CD1c-positive myeloid dendritic cell (primary cell): ENCODE measurements at regions not wholly inside any gene's neighbourhood (a gene's known extent, or its start where the extent isn't known, plus 50 kb on each side); places are given as distances from the start of the nearest gene placed in this dataset.

ENCODE experiments used
- DNase-seq: peaks from one replicate; pipeline ENCODE4 v3.0.0-alpha.2; 2016; ENCODE audit errors: extremely low spot score

- DNase-seq, result no peak
Measured at GRCh38 chr5:73339051-73339575, 109.5 kb downstream of the FOXD1 start.

GRCh38 chr5:73338256-73339050 is 110.1 kb downstream of the FOXD1 start:
- DNase-seq, result no peak

- no peak for DNase-seq
Measured at GRCh38 chr5:73337586-73338255, 110.9 kb downstream of the FOXD1 start.

DNA sequence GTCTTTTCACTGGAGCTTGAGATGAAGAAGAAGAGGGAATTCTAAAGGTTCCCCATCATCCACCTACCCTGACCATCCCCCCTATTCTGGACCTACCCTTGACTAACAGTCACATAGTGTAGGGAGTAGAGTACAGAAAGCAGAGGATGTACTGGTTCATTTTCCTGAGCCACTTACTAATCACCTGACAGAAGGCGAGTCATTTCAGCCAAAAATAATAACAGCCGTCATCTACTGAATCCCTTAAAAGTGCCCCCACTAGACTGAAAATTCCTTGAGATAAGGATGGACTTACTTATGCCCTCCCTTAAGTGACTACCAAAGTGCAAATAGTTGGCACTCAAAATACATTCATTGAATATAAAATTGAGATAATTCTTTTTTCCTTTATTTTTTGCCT is 112.2 kb downstream of the FOXD1 start:
- DNase-seq, result no peak

- no peak for DNase-seq
Measured at GRCh38 chr5:73333944-73334703, 114.5 kb downstream of the FOXD1 start.

DNA sequence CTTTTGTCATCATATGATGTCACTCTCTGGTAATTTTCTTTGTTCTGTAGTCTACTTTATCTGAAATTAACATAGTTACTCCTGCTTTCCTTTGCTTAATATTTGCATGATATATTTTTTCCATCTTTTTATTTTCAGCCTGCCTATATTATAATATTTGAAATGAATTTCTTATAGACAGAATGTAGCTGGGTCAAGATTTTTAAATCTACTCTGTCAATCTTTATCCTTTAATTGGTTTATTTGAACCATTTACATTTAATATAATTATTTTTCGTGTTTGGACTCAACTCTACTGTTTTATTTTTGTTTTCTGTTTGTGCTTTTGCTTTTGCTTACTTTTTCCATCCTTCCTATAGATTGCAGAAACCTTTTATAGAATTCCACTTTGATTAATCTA is 118.0 kb downstream of the FOXD1 start:
- DNase-seq, result no peak

- DNase-seq, result peak; percentile 2
Measured at GRCh38 chr5:73328640-73329039, 119.9 kb downstream of the FOXD1 start.

GRCh38 chr5:73327908-73328455 is 120.6 kb downstream of the FOXD1 start:
- DNase-seq, result no peak

- DNase-seq, result no peak
Measured at GRCh38 chr5:73325546-73325945, 123.0 kb downstream of the FOXD1 start.

DNA sequence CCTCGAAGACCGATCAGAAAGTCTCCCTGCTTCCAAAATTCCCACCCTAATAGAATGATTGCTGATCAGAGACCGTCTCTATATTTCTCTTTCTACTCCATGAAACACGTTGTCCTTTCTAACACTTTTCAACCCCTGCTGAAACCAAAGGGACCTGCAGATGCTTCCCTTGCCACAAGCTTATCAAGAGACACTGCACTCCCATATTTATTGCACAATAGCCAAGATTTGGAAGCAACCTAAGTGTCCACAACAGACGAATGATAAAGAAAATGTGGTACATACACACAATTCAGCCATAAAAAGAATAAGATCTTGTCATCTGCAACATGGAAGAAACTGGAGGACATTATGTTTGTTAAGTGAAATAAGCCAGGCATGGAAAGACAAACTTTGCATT is 125.1 kb downstream of the FOXD1 start:
- DNase-seq, result no peak

- no peak for DNase-seq
Measured at GRCh38 chr5:73322437-73323076, 126.0 kb downstream of the FOXD1 start.

- DNase-seq, result no peak
Measured at GRCh38 chr5:73321757-73322436, 126.7 kb downstream of the FOXD1 start.

- DNase-seq, result no peak
Measured at GRCh38 chr5:73319036-73319435, 129.5 kb downstream of the FOXD1 start.

- no peak for DNase-seq
Measured at GRCh38 chr5:73318308-73318719, 130.3 kb downstream of the FOXD1 start.

DNA sequence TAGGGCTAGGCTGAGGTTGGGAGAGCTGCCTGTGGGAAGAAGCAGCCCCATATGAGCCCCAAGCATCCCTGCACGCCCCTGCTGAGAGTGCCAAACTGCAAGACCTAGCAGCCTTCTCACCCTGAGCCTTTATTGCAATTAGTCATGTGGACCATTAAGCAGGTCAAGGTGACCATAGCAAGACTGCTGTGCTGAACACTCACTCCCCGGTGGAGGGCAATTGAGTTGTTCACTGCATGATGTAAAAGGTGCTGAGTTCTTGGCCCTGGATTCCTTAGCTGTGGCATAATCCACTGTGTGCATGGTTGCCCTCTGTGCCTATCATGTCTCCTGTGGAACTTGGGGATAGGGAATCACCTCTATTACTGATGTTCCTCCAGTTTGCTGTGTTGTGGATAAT is 131.1 kb downstream of the FOXD1 start:
- DNase-seq, result no peak

- DNase-seq, result no peak
Measured at GRCh38 chr5:73314395-73315257, 134.0 kb downstream of the FOXD1 start.

DNA sequence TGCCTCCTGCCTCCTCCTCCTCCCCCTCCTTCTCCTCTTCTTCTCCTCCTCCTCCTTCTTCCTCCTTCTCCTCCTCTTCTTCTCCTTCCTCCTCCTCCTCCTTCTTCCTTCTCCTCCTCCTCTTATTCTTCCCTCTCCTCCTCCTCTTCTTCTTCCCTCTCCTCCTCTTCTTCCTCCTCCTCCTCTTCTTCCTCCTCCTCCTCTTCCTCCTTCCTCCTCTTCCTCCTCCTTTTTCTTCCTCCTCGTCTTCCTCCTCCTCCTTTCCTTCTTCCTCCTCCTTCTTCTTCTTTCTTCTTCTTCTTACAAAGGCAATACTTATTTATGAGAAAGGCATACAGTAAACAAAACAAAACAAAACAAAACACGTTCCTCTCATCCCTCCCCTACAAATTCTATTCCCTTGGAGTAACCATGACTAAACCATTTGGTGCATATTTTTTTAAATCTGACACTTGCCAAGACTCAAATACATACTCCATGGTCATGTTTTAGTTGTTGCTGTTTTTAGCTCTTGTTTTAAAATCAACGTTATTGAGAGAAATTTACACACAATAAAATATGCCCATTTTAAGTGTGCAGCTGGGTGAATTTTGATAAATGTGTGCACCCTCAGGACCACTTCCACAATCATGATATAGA is 135.6 kb downstream of the FOXD1 start:
- no peak for DNase-seq

GRCh38 chr5:73312146-73312871 is 136.3 kb downstream of the FOXD1 start:
- no peak for DNase-seq
